ENCODE measurements at regions not wholly inside any gene's neighbourhood (a gene's known extent, or its start where the extent isn't known, plus 50 kb on each side); places are given as distances from the start of the nearest gene placed in this dataset.

DNA sequence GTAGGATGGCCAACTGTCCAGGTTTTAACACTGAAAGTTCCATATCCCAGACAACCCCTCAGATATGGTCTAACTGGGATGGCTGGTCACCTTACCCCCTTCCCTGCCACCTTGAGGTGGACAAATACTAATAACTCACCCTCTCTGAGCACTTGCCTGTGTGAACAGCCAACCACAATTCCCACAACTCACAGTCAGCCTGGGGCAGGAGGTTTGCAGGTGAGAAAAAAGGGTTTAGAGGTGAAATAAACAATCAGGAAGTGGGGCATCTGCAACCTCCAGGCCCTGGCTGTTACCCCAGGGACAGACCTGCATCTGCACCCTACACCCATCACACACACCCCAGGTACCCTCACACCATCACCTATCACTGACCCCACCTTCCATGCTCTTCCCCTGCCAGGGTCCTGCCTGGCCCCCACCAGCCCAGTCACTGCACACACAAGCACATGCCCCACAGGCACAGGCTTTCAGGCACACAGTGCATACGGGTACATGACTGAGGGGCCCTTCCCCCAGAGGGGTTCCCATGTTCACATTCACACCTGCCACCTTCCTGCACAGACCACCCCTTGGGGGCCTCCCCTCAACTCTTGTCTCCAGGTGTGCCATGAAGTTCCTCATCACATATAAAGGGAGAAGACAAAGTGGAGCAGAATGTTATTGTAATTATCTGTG is 679.5 kb downstream of the MATN1 start (continued):
- TF ChIP-seq, protein P1, sequence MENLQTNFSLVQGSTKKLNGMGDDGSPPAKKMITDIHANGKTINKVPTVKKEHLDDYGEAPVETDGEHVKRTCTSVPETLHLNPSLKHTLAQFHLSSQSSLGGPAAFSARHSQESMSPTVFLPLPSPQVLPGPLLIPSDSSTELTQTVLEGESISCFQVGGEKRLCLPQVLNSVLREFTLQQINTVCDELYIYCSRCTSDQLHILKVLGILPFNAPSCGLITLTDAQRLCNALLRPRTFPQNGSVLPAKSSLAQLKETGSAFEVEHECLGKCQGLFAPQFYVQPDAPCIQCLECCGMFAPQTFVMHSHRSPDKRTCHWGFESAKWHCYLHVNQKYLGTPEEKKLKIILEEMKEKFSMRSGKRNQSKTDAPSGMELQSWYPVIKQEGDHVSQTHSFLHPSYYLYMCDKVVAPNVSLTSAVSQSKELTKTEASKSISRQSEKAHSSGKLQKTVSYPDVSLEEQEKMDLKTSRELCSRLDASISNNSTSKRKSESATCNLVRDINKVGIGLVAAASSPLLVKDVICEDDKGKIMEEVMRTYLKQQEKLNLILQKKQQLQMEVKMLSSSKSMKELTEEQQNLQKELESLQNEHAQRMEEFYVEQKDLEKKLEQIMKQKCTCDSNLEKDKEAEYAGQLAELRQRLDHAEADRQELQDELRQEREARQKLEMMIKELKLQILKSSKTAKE (CRISPR knock-in tag; IDR thresholded peaks at IDR 0.05; ENCODE audit: borderline replicate concordance) = no peak
- TF ChIP-seq MIER3 (CRISPR knock-in tag; IDR thresholded peaks at IDR 0.05; ENCODE audit: borderline replicate concordance) (no peak), ZNF225 (CRISPR knock-in tag; IDR thresholded peaks at IDR 0.05) (no peak), ZFP36L1 (CRISPR knock-in tag; IDR thresholded peaks at IDR 0.05) (no peak), TP53 (CRISPR knock-in tag; conservative IDR thresholded peaks at IDR 0.05) (no peak), GATA4 (IDR thresholded peaks at IDR 0.05; ENCODE audit: borderline replicate concordance, low read depth) (no peak)

DNA sequence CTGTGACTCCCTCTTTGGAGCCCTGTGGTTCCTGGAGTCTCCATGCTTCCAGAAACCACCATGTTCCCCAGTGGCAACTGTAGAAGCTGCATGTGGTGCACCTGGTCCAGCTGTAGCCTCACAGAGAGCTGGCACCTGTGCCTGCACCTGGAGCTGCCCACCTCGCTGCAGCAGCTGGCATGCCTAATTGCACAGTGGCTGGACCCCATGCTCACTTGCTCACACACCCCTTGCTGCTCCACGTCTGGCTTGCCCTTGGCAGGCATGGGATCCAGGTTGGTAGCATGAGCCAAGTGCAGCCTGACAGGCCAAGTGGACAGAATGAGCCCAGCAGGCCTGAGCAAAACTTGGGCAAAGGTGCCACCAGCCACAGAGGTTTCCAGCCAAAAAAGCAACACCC is 680.1 kb downstream of the MATN1 start:
- FAIRE-seq (no peak), ATAC-seq (no peak), DNase-seq (ENCODE audit: low spot score) (no peak)
- Histone ChIP-seq H3K9ac (ENCODE audit: insufficient read depth, low read depth, low read length) (no peak overlapping the region), H3K9me3 (ENCODE audit: low read length) (no peaks in the 10 kb centered on the region), H3K4me1 (ENCODE audit: insufficient read depth, low read length) (peaks cover 9% of the 10 kb centered on the region), H3K27me3 (ENCODE audit: control insufficient read depth in 1 of 2, insufficient read depth in 2 of 2, low read length in 2 of 2) (no peaks in the 10 kb centered on the region; a peak in 2 of 5 replicates), H3K4me2 (ENCODE audit: low read depth, low read length) (no peak overlapping the region), H4K20me1 (ENCODE audit: insufficient read depth, low read length) (peaks cover 2% of the 10 kb centered on the region; the same call in 1 of the 2 replicates), H3K4me3 (replicated peaks in 1 of 3; ENCODE audit: insufficient read depth in 1 of 3, low read depth in 2 of 3, low read length in 3 of 3) (no peak overlapping the region), H3K36me3 (replicated peaks in 1 of 2; ENCODE audit: control insufficient read depth in 1 of 2, insufficient read depth in 2 of 2, low read length in 2 of 2) (no peaks in the 10 kb centered on the region), H3K27ac (ENCODE audit: extremely low read length, insufficient read depth, low read length) (no peak overlapping the region), H2AFZ (ENCODE audit: low read length) (no peak overlapping the region), H3K79me2 (ENCODE audit: insufficient read depth, low read length) (no peaks in the 10 kb centered on the region)
- intact Hi-C loops (cut with micrococcal nuclease; ENCODE audit: unreplicated experiment) (no loop called here), in situ Hi-C loops (cut with HindIII; ENCODE audit: extremely low pct_ligation_motif_present, low pct_unique_long_range_greater_than_20kb) (no loop called here)
- ChIA-PET CTCF (ENCODE audit: low intra/inter-chr PET ratio, low total read pairs) (no interaction called here), POLR2A (no interaction called here)
- WGBS (ENCODE audit: low lambda C conversion rate) = 0% methylated on average over 2 of the region's 2 CpGs
- no TSS peak for BruUV-seq (replicated peaks)
- TF ChIP-seq MXI1 (IDR thresholded peaks at IDR 0.05; ENCODE audit: borderline replicate concordance, low read depth, low read length) = no peak
- TF ChIP-seq CENPT (CRISPR knock-in tag; IDR thresholded peaks at IDR 0.05; ENCODE audit: low read depth) = no peak
- TF ChIP-seq ARNT2 (CRISPR knock-in tag; IDR thresholded peaks at IDR 0.05; ENCODE audit: low read depth) = no peak
- no peak for TF ChIP-seq ZMYM3 (CRISPR knock-in tag; IDR thresholded peaks at IDR 0.05)
- no peak for TF ChIP-seq ZMYM2 (CRISPR knock-in tag; IDR thresholded peaks at IDR 0.05)
- TF ChIP-seq, protein P2, sequence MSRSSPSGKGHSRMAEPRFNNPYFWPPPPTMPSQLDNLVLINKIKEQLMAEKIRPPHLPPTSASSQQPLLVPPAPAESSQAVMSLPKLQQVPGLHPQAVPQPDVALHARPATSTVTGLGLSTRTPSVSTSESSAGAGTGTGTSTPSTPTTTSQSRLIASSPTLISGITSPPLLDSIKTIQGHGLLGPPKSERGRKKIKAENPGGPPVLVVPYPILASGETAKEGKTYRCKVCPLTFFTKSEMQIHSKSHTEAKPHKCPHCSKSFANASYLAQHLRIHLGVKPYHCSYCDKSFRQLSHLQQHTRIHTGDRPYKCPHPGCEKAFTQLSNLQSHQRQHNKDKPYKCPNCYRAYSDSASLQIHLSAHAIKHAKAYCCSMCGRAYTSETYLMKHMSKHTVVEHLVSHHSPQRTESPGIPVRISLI (CRISPR knock-in tag; IDR thresholded peaks at IDR 0.05; ENCODE audit: borderline replicate concordance) = no peak
- no peak for TF ChIP-seq ZNF75D (CRISPR knock-in tag; IDR thresholded peaks at IDR 0.05; ENCODE audit: borderline replicate concordance)
- no peak for TF ChIP-seq IRF1 (CRISPR knock-in tag; IDR thresholded peaks at IDR 0.05; ENCODE audit: low read depth)
- no peak for TF ChIP-seq PLRG1 (conservative IDR thresholded peaks at IDR 0.05)
- TF ChIP-seq ZNF878 (CRISPR knock-in tag; IDR thresholded peaks at IDR 0.05) = no peak
- no peak for TF ChIP-seq NFYC (CRISPR knock-in tag; IDR thresholded peaks at IDR 0.05)
- no peak for TF ChIP-seq PHF20 (CRISPR knock-in tag; IDR thresholded peaks at IDR 0.05)
- no peak for TF ChIP-seq PAWR (CRISPR knock-in tag; IDR thresholded peaks at IDR 0.05; ENCODE audit: borderline replicate concordance)
- no peak for TF ChIP-seq ZFP90 (CRISPR knock-in tag; IDR thresholded peaks at IDR 0.05; ENCODE audit: borderline replicate concordance)
- TF ChIP-seq CC2D1A (CRISPR knock-in tag; IDR thresholded peaks at IDR 0.05) = no peak
